Frontal cortex (tissue), 3 donors: ENCODE measurements at regions not wholly inside any gene's neighbourhood (a gene's known extent, or its start where the extent isn't known, plus 50 kb on each side); places are given as distances from the start of the nearest gene placed in this dataset.
A peak's percentile ranks its signal among the peaks of the same experiment; 100 is the strongest.

Experiments used
- DNase-seq, 2 donors: peaks; one replicate each; pipeline ENCODE4 v3.0.0; 2012; ENCODE audit warnings: low spot score in 2 of 2
- FAIRE-seq: peaks from 2 replicates; lab custom pipeline; 2012; peaks lifted over from hg19 to GRCh38; lab: Jason Lieb, UNC
- donor health status: control.
- donor health status: control.
- donor health status: control.

DNA sequence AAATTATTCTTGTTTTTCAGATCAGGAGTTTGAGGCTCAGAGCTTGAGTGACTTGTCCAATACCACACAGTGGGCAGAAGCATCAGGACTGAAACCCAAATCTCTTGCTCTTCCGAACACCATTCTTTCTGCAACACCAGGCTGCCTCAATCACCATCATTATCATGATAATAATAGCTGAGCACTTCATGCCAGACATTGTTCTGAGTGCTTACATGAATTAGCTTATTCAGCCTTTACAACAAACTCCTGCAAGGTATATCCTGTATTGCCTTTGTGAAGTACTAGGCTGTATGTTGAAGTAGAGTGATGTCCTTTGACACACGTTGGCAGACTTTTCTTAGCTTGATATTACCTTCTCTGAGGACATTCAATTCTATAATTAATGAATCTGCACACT, 257.4 kb upstream of the ATP2B1 start:
- no peak for FAIRE-seq
- DNase-seq, result no peak

DNA sequence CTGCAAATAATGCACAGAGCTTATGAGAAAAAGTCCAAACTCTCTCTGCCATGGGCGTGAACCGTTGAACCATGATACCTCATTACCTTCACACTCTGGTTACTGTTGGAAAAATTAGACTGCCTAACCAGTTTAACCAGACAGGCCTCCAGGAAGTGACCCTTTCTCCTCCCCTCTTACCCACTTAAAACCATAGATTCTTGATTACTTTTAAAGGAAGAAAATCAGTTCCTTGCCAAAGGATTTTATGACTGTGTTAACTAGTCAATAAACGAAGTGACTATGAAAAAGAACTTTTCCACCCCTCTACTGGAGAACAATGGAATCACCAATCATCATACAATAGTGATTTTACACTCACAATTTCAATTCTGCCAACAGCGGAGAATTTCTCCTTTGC, 254.0 kb upstream of the ATP2B1 start:
- FAIRE-seq (no peak), DNase-seq (no peak)

- DNase-seq, result no peak
- no peak for FAIRE-seq
Observed at GRCh38 chr12:89960607-89961394, 252.2 kb upstream of the ATP2B1 start.

GRCh38 chr12:89960011-89960507, 251.4 kb upstream of the ATP2B1 start:
- FAIRE-seq (no peak), DNase-seq (no peak)

GRCh38 chr12:89959179-89959578, 250.5 kb upstream of the ATP2B1 start:
- FAIRE-seq (no peak), DNase-seq (no peak)

GRCh38 chr12:89954259-89954658, 245.6 kb upstream of the ATP2B1 start:
- DNase-seq (no peak), FAIRE-seq (no peak)

DNA sequence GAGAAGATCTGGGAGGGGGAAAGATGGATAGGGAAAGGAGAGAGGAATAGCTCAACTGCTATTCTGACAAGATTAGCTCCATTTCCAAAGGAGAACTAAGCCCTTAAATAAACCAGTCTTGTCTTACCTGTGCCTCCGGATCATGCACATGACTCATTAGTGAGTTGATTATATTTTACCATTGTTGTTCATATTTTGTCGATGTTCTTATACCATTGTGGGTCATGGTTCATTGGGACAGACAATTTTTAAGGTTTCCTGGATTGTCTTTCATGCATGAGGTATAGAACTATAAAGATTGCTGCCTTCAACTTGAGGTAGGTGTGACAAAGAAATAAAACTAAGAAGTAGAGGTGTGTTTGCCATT, 243.0 kb upstream of the ATP2B1 start:
- no peak for FAIRE-seq
- DNase-seq, result no peak

- DNase-seq (no peak), FAIRE-seq (no peak)
Observed at GRCh38 chr12:89951050-89951693, 242.5 kb upstream of the ATP2B1 start.

- DNase-seq (no peak), FAIRE-seq (no peak)
Observed at GRCh38 chr12:89950421-89950820, 241.8 kb upstream of the ATP2B1 start.

- no peak for FAIRE-seq
- no peak for DNase-seq
Observed at GRCh38 chr12:89949457-89950195, 241.0 kb upstream of the ATP2B1 start.

DNA sequence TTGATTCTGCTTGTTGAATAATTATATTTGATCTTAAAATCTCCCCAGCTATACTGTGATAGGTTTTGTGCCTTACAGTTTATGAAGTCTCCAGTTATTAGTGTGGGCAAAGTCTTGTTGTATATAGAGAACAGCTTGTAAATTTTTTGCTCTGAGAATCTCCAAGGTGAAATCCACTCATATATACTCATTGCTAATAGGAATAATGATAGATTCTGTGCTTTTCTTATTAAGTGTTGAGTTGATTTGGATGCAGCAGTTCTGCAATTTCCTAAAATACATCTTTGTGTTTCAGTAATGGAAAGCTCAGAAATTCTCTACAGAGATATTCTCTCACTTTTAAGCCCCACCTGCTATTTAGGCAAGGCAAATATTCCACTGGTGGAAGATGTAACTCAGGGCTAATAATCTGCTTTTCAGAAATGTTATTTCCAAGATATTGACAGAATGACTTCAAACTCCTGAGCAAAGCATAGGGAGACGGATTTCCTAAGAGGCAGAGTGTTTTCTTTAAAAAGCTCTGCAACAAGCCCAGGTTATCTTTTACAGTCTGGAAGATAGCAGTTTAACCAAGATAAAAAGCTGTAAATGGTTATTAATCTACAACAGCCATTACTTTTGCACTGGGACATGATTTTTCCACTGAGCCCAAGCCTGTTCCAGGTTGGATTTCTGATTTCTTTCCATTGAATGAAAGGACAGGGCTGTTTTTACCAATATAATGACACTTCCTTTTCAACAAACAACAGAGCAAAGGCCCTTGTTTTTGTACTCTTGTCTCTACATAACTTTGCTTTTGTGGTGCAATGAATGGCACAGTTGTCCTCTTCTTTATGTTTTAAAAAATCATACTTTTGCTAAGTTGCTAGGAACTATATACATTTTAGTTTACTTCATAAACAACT, 239.9 kb upstream of the ATP2B1 start:
- FAIRE-seq, result no peak

GRCh38 chr12:89947437-89948270, 239.0 kb upstream of the ATP2B1 start:
- DNase-seq (peak in 1 of 2 donors; percentile 9), FAIRE-seq (no peak)

More for the DNA sequence above, 239.9 kb upstream of the ATP2B1 start:
- no peak for DNase-seq

- DNase-seq (no peak), FAIRE-seq (no peak)
Observed at GRCh38 chr12:89946518-89947135, 238.0 kb upstream of the ATP2B1 start.

- no peak for FAIRE-seq
- no peak for DNase-seq
Observed at GRCh38 chr12:89945123-89945522, 236.5 kb upstream of the ATP2B1 start.

GRCh38 chr12:89943463-89943862, 234.8 kb upstream of the ATP2B1 start:
- DNase-seq, result no peak
- FAIRE-seq, result no peak

DNA sequence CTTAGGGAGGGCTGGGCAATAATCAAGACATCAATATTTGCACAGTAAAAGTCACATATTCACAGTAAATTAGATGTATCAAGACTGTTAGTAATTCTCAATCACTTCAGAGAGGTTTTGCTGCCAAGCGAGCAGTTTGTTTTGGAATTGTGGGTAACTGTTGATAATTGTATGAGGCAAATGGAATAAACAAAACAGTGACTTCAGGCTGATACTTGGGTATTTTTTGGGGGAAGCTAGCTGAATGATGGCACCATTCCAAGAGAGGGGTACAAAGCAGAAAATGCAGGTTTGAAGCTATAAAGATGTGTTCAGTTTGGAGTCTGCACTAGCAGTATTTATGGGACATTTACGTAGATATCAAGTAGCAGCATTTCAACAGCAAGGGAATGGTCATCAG, 232.8 kb upstream of the ATP2B1 start:
- DNase-seq (no peak), FAIRE-seq (no peak)

DNA sequence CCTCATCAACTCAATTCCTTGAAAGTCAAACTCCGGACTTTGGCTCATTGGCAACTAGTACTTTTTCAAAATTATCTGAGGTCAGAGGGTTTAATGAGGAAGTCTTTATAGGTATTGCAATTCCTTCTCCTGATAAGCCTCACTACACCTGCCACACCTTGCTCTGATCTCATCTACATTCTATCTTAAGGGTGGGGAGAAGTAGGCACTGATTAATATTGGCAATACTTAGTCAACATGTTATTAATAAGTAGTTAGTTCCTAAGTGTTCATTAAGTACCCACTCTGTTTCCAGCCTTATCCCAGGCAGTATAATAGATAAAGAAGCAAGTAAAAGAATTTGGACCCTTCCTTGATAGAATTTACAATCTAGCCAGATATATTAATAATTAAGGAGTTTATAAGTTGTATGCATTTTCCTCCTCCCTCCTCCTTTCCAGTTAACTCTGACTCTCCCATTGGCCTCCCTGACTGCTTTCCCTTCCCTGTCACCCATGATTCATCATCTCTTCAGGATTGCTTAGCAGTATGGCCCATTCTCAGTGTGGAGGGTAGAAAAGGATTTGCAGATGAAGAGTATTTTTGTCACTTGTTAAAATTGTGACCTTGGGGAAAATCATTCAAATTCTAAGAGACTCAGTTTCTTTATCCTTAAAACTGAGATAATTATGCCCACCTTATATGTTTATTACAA, 231.0 kb upstream of the ATP2B1 start:
- no peak for DNase-seq
- FAIRE-seq, result no peak

DNA sequence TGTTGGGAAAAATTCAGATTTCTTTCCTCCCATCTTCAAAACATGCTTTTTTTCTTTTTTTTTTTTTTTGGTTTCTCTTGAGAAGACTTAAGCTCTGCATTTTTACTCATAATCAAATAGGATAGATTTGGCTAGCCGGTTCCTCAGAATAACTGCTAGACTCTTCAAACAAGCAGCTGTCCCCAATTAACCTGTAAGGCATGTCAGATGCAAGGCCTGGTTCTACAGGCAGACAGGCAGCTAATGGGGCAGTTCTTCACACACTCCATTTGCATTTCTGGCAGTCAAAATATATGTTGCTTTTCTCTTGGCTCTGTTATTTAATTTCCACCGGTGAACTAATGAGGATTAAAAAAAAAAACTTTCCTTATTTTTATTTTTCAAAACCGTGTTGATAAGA, 228.0 kb upstream of the ATP2B1 start:
- FAIRE-seq, result no peak
- no peak for DNase-seq
